Stomach (tissue), 4 donors: ENCODE measurements at regions not wholly inside any gene's neighbourhood (a gene's known extent, or its start where the extent isn't known, plus 50 kb on each side); places are given as distances from the start of the nearest gene placed in this dataset.

Experiments
- CTCF ChIP-seq, 7 experiments: fragments of 450-650 bp in 4 of 7; fragments of 200-600 bp in 3 of 7; sonication (generic) in 3 of 7; IDR thresholded peaks; one replicate each; pipeline ENCODE4 v1.5.1; 2016 to 2019; ENCODE audit warnings: antibody characterized with exemption in 7 of 7, control low read depth in 2 of 7, mild to moderate bottlenecking in 1 of 7
- EP300 ChIP-seq: sonication (generic); formaldehyde crosslinking; IDR thresholded peaks from one replicate; pipeline ENCODE4 v1.6.1; 2017; ENCODE audit warnings: antibody characterized with exemption
- POLR2AphosphoS5 ChIP-seq, 3 donors: sonication (generic); formaldehyde crosslinking; IDR thresholded peaks; one replicate each; pipeline ENCODE4 v1.6.1; 2016; ENCODE audit warnings: antibody characterized with exemption in 3 of 3

GRCh38 chr13:34201050-34201913 lies 383.3 kb downstream of the RFC3 start:
- TF ChIP-seq CTCF (IDR thresholded peaks at IDR 0.05) (no peak), EP300 (no peak), POLR2AphosphoS5 (IDR thresholded peaks at IDR 0.05) (no peak)
